Neural progenitor cell (in vitro differentiated cells): ENCODE measurements at regions not wholly inside any gene's neighbourhood (a gene's known extent, or its start where the extent isn't known, plus 50 kb on each side); places are given as distances from the start of the nearest gene placed in this dataset.

Source experiments
- DNase-seq: peaks from one replicate; pipeline ENCODE4 v3.0.0-alpha.2; 2016; ENCODE audit warnings: low spot score
- H2AFZ ChIP-seq: fragments of 200-600 bp; sonication (generic); replicated peaks from 2 replicates; pipeline ENCODE4 v1.6.1; 2016; ENCODE audit warnings: antibody characterized with exemption
- H3F3A ChIP-seq: fragments of 200-600 bp; sonication (generic); 2 replicates; pipeline ENCODE4 v1.6.1; 2016; ENCODE audit warnings: antibody characterized with exemption, low read depth
- H3K27ac ChIP-seq: fragments of 200-600 bp; sonication (generic); 2 replicates; pipeline ENCODE4 v1.5.1; 2016; ENCODE audit warnings: mild to moderate bottlenecking
- H3K27me3 ChIP-seq: fragments of 200-600 bp; sonication (generic); 2 replicates; pipeline ENCODE4 v1.6.1; 2016; ENCODE audit warnings: mild to moderate bottlenecking, moderate library complexity
- H3K36me3 ChIP-seq: fragments of 200-600 bp; sonication (generic); 2 replicates; pipeline ENCODE4 v1.5.1; 2016
- H3K4me1 ChIP-seq: fragments of 200-600 bp; sonication (generic); 2 replicates; pipeline ENCODE4 v1.6.1; 2016; ENCODE audit warnings: mixed run types
- H3K4me2 ChIP-seq: fragments of 200-600 bp; sonication (generic); 2 replicates; pipeline ENCODE4 v1.6.1; 2016
- H3K4me3 ChIP-seq: fragments of 200-600 bp; sonication (generic); 2 replicates; pipeline ENCODE4 v1.5.1; 2016
- H3K79me2 ChIP-seq: fragments of 200-600 bp; sonication (generic); 2 replicates; pipeline ENCODE4 v1.6.1; 2016; ENCODE audit warnings: low read depth
- H3K9ac ChIP-seq: fragments of 200-600 bp; sonication (generic); 2 replicates; pipeline ENCODE4 v1.6.1; 2016
- H3K9me3 ChIP-seq: fragments of 200-600 bp; sonication (generic); 2 replicates; pipeline ENCODE4 v1.5.1; 2016; ENCODE audit warnings: low read depth
- H4K20me1 ChIP-seq: fragments of 200-600 bp; sonication (generic); 2 replicates; pipeline ENCODE4 v1.6.1; 2016; ENCODE audit warnings: low read depth
- H3K27ac Mint-ChIP-seq: 3 replicates; pipeline ENCODE4 v1.8.0; 2021; ENCODE audit warnings: mixed read lengths
- H3K27me3 Mint-ChIP-seq: 2 replicates; pipeline ENCODE4 v1.8.0; 2022; ENCODE audit warnings: low read depth, mild to moderate bottlenecking, inconsistent platforms, moderate library complexity, mixed read lengths; ENCODE audit not compliant: insufficient read depth
- H3K36me3 Mint-ChIP-seq: 3 replicates; pipeline ENCODE4 v1.8.0; 2021; ENCODE audit warnings: mixed read lengths
- H3K4me1 Mint-ChIP-seq: 3 replicates; pipeline ENCODE4 v1.8.0; 2021; ENCODE audit warnings: mixed read lengths
- H3K4me3 Mint-ChIP-seq: 3 replicates; pipeline ENCODE4 v1.8.0; 2021; ENCODE audit warnings: mild to moderate bottlenecking, moderate library complexity, mixed read lengths
- H3K9me3 Mint-ChIP-seq: 3 replicates; pipeline ENCODE4 v1.8.0; 2020; ENCODE audit warnings: mixed read lengths
- EZH2 ChIP-seq: fragments of 200-600 bp; sonication (generic); IDR thresholded peaks from 2 replicates; pipeline ENCODE4 v1.6.1; 2017; ENCODE audit warnings: antibody characterized with exemption, mild to moderate bottlenecking, moderate library complexity
- EZH2phosphoT487 ChIP-seq: fragments of 200-600 bp; sonication (generic); IDR thresholded peaks from 2 replicates; pipeline ENCODE4 v1.6.1; 2017; ENCODE audit warnings: antibody characterized with exemption
- TF ChIP-seq, protein P1 (sequence below): fragments of 200-600 bp; sonication (generic); IDR thresholded peaks from 2 replicates; pipeline ENCODE4 v1.5.1; 2017; ENCODE audit warnings: antibody characterized with exemption, mild to moderate bottlenecking

GRCh38 chr12:46082490-46083200 lies 92.3 kb upstream of the SCAF11 start:
- TF ChIP-seq, protein P1, sequence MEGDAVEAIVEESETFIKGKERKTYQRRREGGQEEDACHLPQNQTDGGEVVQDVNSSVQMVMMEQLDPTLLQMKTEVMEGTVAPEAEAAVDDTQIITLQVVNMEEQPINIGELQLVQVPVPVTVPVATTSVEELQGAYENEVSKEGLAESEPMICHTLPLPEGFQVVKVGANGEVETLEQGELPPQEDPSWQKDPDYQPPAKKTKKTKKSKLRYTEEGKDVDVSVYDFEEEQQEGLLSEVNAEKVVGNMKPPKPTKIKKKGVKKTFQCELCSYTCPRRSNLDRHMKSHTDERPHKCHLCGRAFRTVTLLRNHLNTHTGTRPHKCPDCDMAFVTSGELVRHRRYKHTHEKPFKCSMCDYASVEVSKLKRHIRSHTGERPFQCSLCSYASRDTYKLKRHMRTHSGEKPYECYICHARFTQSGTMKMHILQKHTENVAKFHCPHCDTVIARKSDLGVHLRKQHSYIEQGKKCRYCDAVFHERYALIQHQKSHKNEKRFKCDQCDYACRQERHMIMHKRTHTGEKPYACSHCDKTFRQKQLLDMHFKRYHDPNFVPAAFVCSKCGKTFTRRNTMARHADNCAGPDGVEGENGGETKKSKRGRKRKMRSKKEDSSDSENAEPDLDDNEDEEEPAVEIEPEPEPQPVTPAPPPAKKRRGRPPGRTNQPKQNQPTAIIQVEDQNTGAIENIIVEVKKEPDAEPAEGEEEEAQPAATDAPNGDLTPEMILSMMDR: no peak
- TF ChIP-seq EZH2phosphoT487: no peak
- no peak for TF ChIP-seq EZH2
- no peak overlapping the region for H3K4me3 Mint-ChIP-seq
- no peaks in the 10 kb centered on the region for H3F3A ChIP-seq
- H3K4me1 Mint-ChIP-seq: no peaks in the 10 kb centered on the region
- H3K27ac Mint-ChIP-seq: no peak overlapping the region
- H3K79me2 ChIP-seq: no peaks in the 10 kb centered on the region
- H2AFZ ChIP-seq: no peak overlapping the region
- H3K9me3 Mint-ChIP-seq: peaks cover 43% of the 10 kb centered on the region
- H3K27me3 Mint-ChIP-seq: peaks cover 5% of the 10 kb centered on the region
- no peak for DNase-seq
- no peaks in the 10 kb centered on the region for H3K27me3 ChIP-seq
- H4K20me1 ChIP-seq: no peaks in the 10 kb centered on the region
- H3K36me3 Mint-ChIP-seq: peaks cover 3% of the 10 kb centered on the region
- no peak overlapping the region for H3K4me3 ChIP-seq
- no peaks in the 10 kb centered on the region for H3K4me1 ChIP-seq
- no peak overlapping the region for H3K4me2 ChIP-seq
- H3K27ac ChIP-seq: no peak overlapping the region
- no peaks in the 10 kb centered on the region for H3K36me3 ChIP-seq
- no peak overlapping the region for H3K9ac ChIP-seq
- peaks cover 19% of the 10 kb centered on the region for H3K9me3 ChIP-seq

DNA sequence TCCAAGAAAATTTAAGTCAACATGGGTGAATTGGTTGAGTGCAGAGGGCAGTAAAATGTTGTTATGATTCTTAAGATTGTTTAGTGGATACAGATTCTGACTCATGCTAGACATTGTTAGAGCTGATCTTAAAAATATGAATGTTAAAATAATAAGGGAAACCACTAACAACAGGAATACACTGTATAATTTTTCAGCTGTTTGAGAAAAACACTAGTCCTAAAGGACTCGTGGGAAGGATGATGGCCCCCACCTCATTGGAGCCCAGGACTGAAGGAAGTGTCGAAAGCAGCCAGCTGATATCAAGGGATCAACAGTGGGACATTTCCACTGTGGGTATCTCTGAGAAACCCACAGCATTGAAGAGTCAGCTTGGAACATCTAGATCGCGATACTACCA lies 82.9 kb upstream of the SCAF11 start:
- no peaks in the 10 kb centered on the region for H3F3A ChIP-seq
- no peak overlapping the region for H3K4me3 ChIP-seq
- no peak for DNase-seq
- H3K79me2 ChIP-seq: no peaks in the 10 kb centered on the region
- no peaks in the 10 kb centered on the region for H3K4me1 ChIP-seq
- no peaks in the 10 kb centered on the region for H3K27me3 ChIP-seq
- no peak overlapping the region for H3K4me2 ChIP-seq
- no peaks in the 10 kb centered on the region for H3K27me3 Mint-ChIP-seq
- H3K9me3 Mint-ChIP-seq: peaks cover 2% of the 10 kb centered on the region
- no peaks in the 10 kb centered on the region for H3K36me3 Mint-ChIP-seq
- no peak overlapping the region for H2AFZ ChIP-seq
- TF ChIP-seq EZH2: no peak
- TF ChIP-seq, protein P1: no peak
- no peak for TF ChIP-seq EZH2phosphoT487
- H3K27ac ChIP-seq: no peak overlapping the region
- H3K27ac Mint-ChIP-seq: no peak overlapping the region
- H3K9ac ChIP-seq: no peak overlapping the region
- H3K4me3 Mint-ChIP-seq: no peak overlapping the region
- H4K20me1 ChIP-seq: no peaks in the 10 kb centered on the region
- no peaks in the 10 kb centered on the region for H3K9me3 ChIP-seq
- H3K4me1 Mint-ChIP-seq: no peaks in the 10 kb centered on the region
- H3K36me3 ChIP-seq: no peaks in the 10 kb centered on the region

GRCh38 chr12:46071769-46072624 lies 81.6 kb upstream of the SCAF11 start:
- H3K9ac ChIP-seq: no peak overlapping the region
- peak overlapping the region; percentile 72 for H3K27ac Mint-ChIP-seq
- no peak for TF ChIP-seq EZH2phosphoT487
- TF ChIP-seq, protein P1: peak; percentile 80
- H3K9me3 Mint-ChIP-seq: no peaks in the 10 kb centered on the region
- no peak overlapping the region for H3K4me3 Mint-ChIP-seq
- H4K20me1 ChIP-seq: no peaks in the 10 kb centered on the region
- no peak overlapping the region for H3K27ac ChIP-seq
- no peaks in the 10 kb centered on the region for H3K4me1 ChIP-seq
- no peaks in the 10 kb centered on the region for H3K4me1 Mint-ChIP-seq
- H3F3A ChIP-seq: no peaks in the 10 kb centered on the region
- H3K27me3 Mint-ChIP-seq: no peaks in the 10 kb centered on the region
- H3K27me3 ChIP-seq: no peaks in the 10 kb centered on the region
- peak; percentile 67 for DNase-seq
- no peak overlapping the region for H3K4me3 ChIP-seq
- H2AFZ ChIP-seq: peak overlapping the region; percentile 86
- H3K4me2 ChIP-seq: no peak overlapping the region
- no peaks in the 10 kb centered on the region for H3K36me3 Mint-ChIP-seq
- no peaks in the 10 kb centered on the region for H3K79me2 ChIP-seq
- H3K9me3 ChIP-seq: no peaks in the 10 kb centered on the region
- no peaks in the 10 kb centered on the region for H3K36me3 ChIP-seq
